Left ventricle myocardium superior (tissue), 1 donor: ENCODE measurements at regions not wholly inside any gene's neighbourhood (a gene's known extent, or its start where the extent isn't known, plus 50 kb on each side); places are given as distances from the start of the nearest gene placed in this dataset.
A peak's percentile ranks its signal among the peaks of the same experiment; 100 is the strongest.
"Not testable (repeated sequence)": the region's sequence is repeated elsewhere in the genome, so short reads cannot be mapped to it uniquely, and the experiment has no call there.

Experiments used
- ATAC-seq: fragments of 200-7000 bp; cut with Tn5 transposase; one replicate; pipeline ENCODE4 v1.9.1; 2020; ENCODE audit warnings: mild to moderate bottlenecking, moderate library complexity
- DNase-seq: peaks from one replicate; pipeline ENCODE4 v3.0.0-alpha.2; 2020
- intact Hi-C: fragments of 100-400 bp; cut with micrococcal nuclease; formaldehyde crosslinking; loops from one replicate; pipeline ENCODE4 v1.11.0; 2022
- donor health status: DM: no; HTN: yes; CAD: no; lungs with severe emphysema.

- ATAC-seq: no peak
Observed at GRCh38 chr6:160804639-160805038, 102.6 kb downstream of the PLG start.

GRCh38 chr6:160808263-160808662 is 106.2 kb downstream of the PLG start:
- intact Hi-C loops: no loop called here

More at GRCh38 chr6:160804639-160805038, 102.6 kb downstream of the PLG start:
- no peak for DNase-seq
- intact Hi-C loops: no loop called here

GRCh38 chr6:160810238-160810637 is 108.2 kb downstream of the PLG start:
- ATAC-seq (no peak), DNase-seq (no peak)
- intact Hi-C loops: no loop called here

More at GRCh38 chr6:160808263-160808662, 106.2 kb downstream of the PLG start:
- no peak for DNase-seq
- ATAC-seq: no peak

- ATAC-seq (no peak), DNase-seq (no peak)
- intact Hi-C loops: no loop called here
Observed at GRCh38 chr6:160812097-160812496, 110.1 kb downstream of the PLG start.

GRCh38 chr6:160818934-160819333 is 116.9 kb downstream of the PLG start:
- no peak for DNase-seq
- ATAC-seq: no peak
- intact Hi-C loops: no loop called here

- ATAC-seq, DNase-seq, intact Hi-C loops: not testable (repeated sequence)
Observed at GRCh38 chr6:160820661-160821060, 118.6 kb downstream of the PLG start.

GRCh38 chr6:160831739-160832138 is 129.7 kb downstream of the PLG start:
- intact Hi-C loops: no loop called here
- ATAC-seq (no peak), DNase-seq (no peak)

GRCh38 chr6:160832422-160832821 is 130.4 kb downstream of the PLG start:
- DNase-seq (no peak), ATAC-seq (no peak)
- intact Hi-C loops: no loop called here

- intact Hi-C loops: no loop called here
- DNase-seq (no peak), ATAC-seq (no peak)
Observed at GRCh38 chr6:160837146-160837545, 135.1 kb downstream of the PLG start.

GRCh38 chr6:160851031-160851430 is 140.5 kb upstream of the MAP3K4 start:
- DNase-seq (no peak), ATAC-seq (no peak)
- intact Hi-C loops: no loop called here

- no peak for ATAC-seq
- intact Hi-C loops: no loop called here
- DNase-seq: no peak
Observed at GRCh38 chr6:160853946-160854345, 137.6 kb upstream of the MAP3K4 start.

- DNase-seq: no peak
- intact Hi-C loops: no loop called here
- no peak for ATAC-seq
Observed at GRCh38 chr6:160858886-160859285, 132.7 kb upstream of the MAP3K4 start.

GRCh38 chr6:160859822-160860221 is 131.7 kb upstream of the MAP3K4 start:
- DNase-seq (no peak), ATAC-seq (no peak)
- intact Hi-C loops: no loop called here

- intact Hi-C loops: no loop called here
- no peak for DNase-seq
- no peak for ATAC-seq
Observed at GRCh38 chr6:160861824-160862223, 129.7 kb upstream of the MAP3K4 start.

GRCh38 chr6:160863782-160864181 is 127.8 kb upstream of the MAP3K4 start:
- ATAC-seq (no peak), DNase-seq (no peak)
- intact Hi-C loops: no loop called here

- no peak for ATAC-seq
- no peak for DNase-seq
Observed at GRCh38 chr6:160871320-160871719, 120.2 kb upstream of the MAP3K4 start.

GRCh38 chr6:160881148-160881808 is 110.3 kb upstream of the MAP3K4 start:
- no peak for DNase-seq
- intact Hi-C loops: no loop called here
- peak; percentile 50 for ATAC-seq

More at GRCh38 chr6:160871320-160871719, 120.2 kb upstream of the MAP3K4 start:
- intact Hi-C loops: no loop called here

- ATAC-seq (peak; percentile 55), DNase-seq (no peak)
- intact Hi-C loops: no loop called here
Observed at GRCh38 chr6:160882006-160882405, 109.6 kb upstream of the MAP3K4 start.

GRCh38 chr6:160882791-160883279 is 108.7 kb upstream of the MAP3K4 start:
- intact Hi-C loops: no loop called here
- ATAC-seq: peak; percentile 48
- DNase-seq: no peak

GRCh38 chr6:160883560-160883959 is 108.0 kb upstream of the MAP3K4 start:
- intact Hi-C loops: no loop called here
- DNase-seq: no peak

GRCh38 chr6:160883999-160884398 is 107.6 kb upstream of the MAP3K4 start:
- ATAC-seq (no peak), DNase-seq (no peak)
- intact Hi-C loops: no loop called here

More at GRCh38 chr6:160883560-160883959, 108.0 kb upstream of the MAP3K4 start:
- ATAC-seq: no peak
